ENCODE measurements at regions not wholly inside any gene's neighbourhood (a gene's known extent, or its start where the extent isn't known, plus 50 kb on each side); places are given as distances from the start of the nearest gene placed in this dataset.

GRCh38 chr14:97539411-97539795, 742.2 kb downstream of the VRK1 start:
- no peak for TF ChIP-seq POLR2A (IDR thresholded peaks at IDR 0.05)
- TF ChIP-seq CTCF (IDR thresholded peaks at IDR 0.05) = no peak
